ENCODE measurements at regions not wholly inside any gene's neighbourhood (a gene's known extent, or its start where the extent isn't known, plus 50 kb on each side); places are given as distances from the start of the nearest gene placed in this dataset.

GRCh38 chr3:191952186-191952585 lies 491.2 kb downstream of the PYDC2 start:
- TF ChIP-seq CTCF (IDR thresholded peaks at IDR 0.05), result no peak
- ATAC-seq (ENCODE audit: low FRiP score) (no peak), DNase-seq (ENCODE audit: low spot score) (no peak)

- ATAC-seq (ENCODE audit: low FRiP score) (no peak), DNase-seq (ENCODE audit: low spot score) (no peak)
- no peak for TF ChIP-seq CTCF (IDR thresholded peaks at IDR 0.05)
Observed at GRCh38 chr3:191952609-191953008, 491.6 kb downstream of the PYDC2 start.

GRCh38 chr3:191958980-191959671 lies 498.2 kb downstream of the PYDC2 start:
- TF ChIP-seq CTCF (IDR thresholded peaks at IDR 0.05), result no peak
- DNase-seq (ENCODE audit: low spot score) (no peak), ATAC-seq (ENCODE audit: low FRiP score) (no peak)

GRCh38 chr3:191959876-191960413 lies 499.0 kb downstream of the PYDC2 start:
- no peak for TF ChIP-seq CTCF (IDR thresholded peaks at IDR 0.05)
- no peak for ATAC-seq (ENCODE audit: low FRiP score)

GRCh38 chr3:191961022-191961421 lies 500.1 kb downstream of the PYDC2 start:
- ATAC-seq (ENCODE audit: low FRiP score) (no peak), DNase-seq (ENCODE audit: low spot score) (no peak)
- no peak for TF ChIP-seq CTCF (IDR thresholded peaks at IDR 0.05)

More at GRCh38 chr3:191959876-191960413, 499.0 kb downstream of the PYDC2 start:
- no peak for DNase-seq (ENCODE audit: low spot score)

- no peak for TF ChIP-seq CTCF (IDR thresholded peaks at IDR 0.05)
- DNase-seq (ENCODE audit: low spot score) (no peak), ATAC-seq (ENCODE audit: low FRiP score) (no peak)
Observed at GRCh38 chr3:191961529-191961928, 500.6 kb downstream of the PYDC2 start.

- no peak for TF ChIP-seq CTCF (IDR thresholded peaks at IDR 0.05)
- no peak for DNase-seq (ENCODE audit: low spot score)
Observed at GRCh38 chr3:191962324-191962723, 501.4 kb downstream of the PYDC2 start.

More at GRCh38 chr3:191962324-191962723, 501.4 kb downstream of the PYDC2 start:
- no peak for ATAC-seq (ENCODE audit: low FRiP score)
